CD14-positive monocyte (primary cell): ENCODE measurements at regions not wholly inside any gene's neighbourhood (a gene's known extent, or its start where the extent isn't known, plus 50 kb on each side); places are given as distances from the start of the nearest gene placed in this dataset. TPM values are rescaled to one million over a fixed set of nuclear protein-coding genes. Genes with fewer than 3 reads are reported as not detected.

Experiments used
- DNase-seq, 3 donors: peaks; one replicate each; pipeline ENCODE4 v3.0.0-alpha.2; 2011 to 2022
- H2AFZ ChIP-seq: 2 replicates; pipeline ENCODE4 v1.6.0; 2012; ENCODE audit warnings: mild to moderate bottlenecking, low read depth, low read length, inconsistent platforms; ENCODE audit not compliant: insufficient read depth, poor library complexity, severe bottlenecking
- H3K27ac ChIP-seq, 2 donors: 1 replicate in 1 of 2; 2 replicates in 1 of 2; pipeline ENCODE4 v1.5.1; 2012 to 2013; ENCODE audit warnings: low read length in 2 of 2, control low read depth in 1 of 2, inconsistent platforms in 1 of 2, low read depth in 1 of 2, mild to moderate bottlenecking in 1 of 2
- H3K27me3 ChIP-seq, 2 donors: one replicate each; pipeline versions ENCODE4 v1.6.0 to v1.6.1; 2011 to 2013; ENCODE audit warnings: low read length in 2 of 2; ENCODE audit not compliant: control insufficient read depth in 2 of 2, insufficient read depth in 2 of 2
- H3K36me3 ChIP-seq, 2 donors: replicated peaks in 1 of 2; 1 replicate in 1 of 2; 2 replicates in 1 of 2; pipeline versions ENCODE4 v1.5.1 to v1.6.1; 2012 to 2013; ENCODE audit warnings: low read length in 2 of 2, control low read depth in 1 of 2, inconsistent platforms in 1 of 2, mild to moderate bottlenecking in 1 of 2; ENCODE audit not compliant: insufficient read depth in 2 of 2, control insufficient read depth in 1 of 2
- H3K4me1 ChIP-seq, 2 donors: 1 replicate in 1 of 2; 2 replicates in 1 of 2; pipeline versions ENCODE4 v1.5.1 to v1.6.1; 2012 to 2013; ENCODE audit warnings: low read length in 2 of 2, control low read depth in 1 of 2, inconsistent platforms in 1 of 2, mild to moderate bottlenecking in 1 of 2, moderate library complexity in 1 of 2; ENCODE audit not compliant: insufficient read depth in 2 of 2, control insufficient read depth in 1 of 2
- H3K4me2 ChIP-seq: replicated peaks from 2 replicates; pipeline ENCODE3; 2012; ENCODE audit warnings: low read length, moderate library complexity, mild to moderate bottlenecking; ENCODE audit not compliant: poor library complexity, severe bottlenecking; ENCODE audit errors: extremely low read depth
- H3K4me3 ChIP-seq, 3 experiments: fragments of 200-600 bp in 1 of 3; sonication (generic) in 1 of 3; replicated peaks in 1 of 3; 1 replicate in 2 of 3; 2 replicates in 1 of 3; pipeline ENCODE4 v1.5.1; 2011 to 2013; ENCODE audit warnings: low read length in 3 of 3, mild to moderate bottlenecking in 3 of 3, control low read depth in 2 of 3, low read depth in 2 of 3, inconsistent platforms in 1 of 3, moderate library complexity in 1 of 3
- H3K79me2 ChIP-seq: 2 replicates; pipeline ENCODE4 v1.6.0; 2012; ENCODE audit warnings: mild to moderate bottlenecking, control low read depth, inconsistent platforms, low read length, moderate library complexity; ENCODE audit not compliant: insufficient read depth
- H3K9ac ChIP-seq: 2 replicates; pipeline ENCODE4 v1.6.0; 2017; ENCODE audit warnings: low read length, mild to moderate bottlenecking; ENCODE audit not compliant: insufficient read depth, poor library complexity, severe bottlenecking
- H3K9me3 ChIP-seq, 2 donors: replicated peaks in 1 of 2; 1 replicate in 1 of 2; 2 replicates in 1 of 2; pipeline versions ENCODE4 v1.5.1 to v1.6.1; 2012 to 2013; ENCODE audit warnings: low read length in 2 of 2, control low read depth in 1 of 2; ENCODE audit not compliant: control insufficient read depth in 1 of 2, insufficient read depth in 1 of 2
- H4K20me1 ChIP-seq: 2 replicates; pipeline ENCODE4 v1.6.0; 2012; ENCODE audit warnings: mild to moderate bottlenecking, low read length, control low read depth, moderate library complexity; ENCODE audit not compliant: insufficient read depth
- H3K27ac Mint-ChIP-seq, 7 donors: one replicate each; pipeline ENCODE4 v1.8.0; 2020; ENCODE audit warnings: mild to moderate bottlenecking in 7 of 7, mixed read lengths in 7 of 7, moderate library complexity in 6 of 7, inconsistent platforms in 2 of 7
- H3K27me3 Mint-ChIP-seq, 3 donors: one replicate each; pipeline ENCODE4 v1.8.0; 2021 to 2022; ENCODE audit warnings: low read depth in 3 of 3, mild to moderate bottlenecking in 3 of 3, mixed read lengths in 3 of 3, moderate library complexity in 3 of 3, inconsistent platforms in 1 of 3
- H3K36me3 Mint-ChIP-seq, 2 donors: one replicate each; pipeline ENCODE4 v1.8.0; 2020; ENCODE audit warnings: mixed read lengths in 2 of 2, inconsistent platforms in 1 of 2, mild to moderate bottlenecking in 1 of 2
- H3K4me1 Mint-ChIP-seq: one replicate; pipeline ENCODE4 v1.8.0; 2020; ENCODE audit warnings: mild to moderate bottlenecking, mixed read lengths
- H3K4me3 Mint-ChIP-seq, 2 donors: one replicate each; pipeline ENCODE4 v1.8.0; 2020; ENCODE audit warnings: mild to moderate bottlenecking in 2 of 2, mixed read lengths in 2 of 2, moderate library complexity in 1 of 2
- H3K9me3 Mint-ChIP-seq, 7 donors: one replicate each; pipeline ENCODE4 v1.8.0; 2020 to 2022; ENCODE audit warnings: mixed read lengths in 7 of 7, mild to moderate bottlenecking in 6 of 7, moderate library complexity in 6 of 7, inconsistent platforms in 2 of 7
- CTCF ChIP-seq: fragments of 200-600 bp; IDR thresholded peaks from one replicate; pipeline ENCODE4 v1.8.0; 2022; ENCODE audit warnings: antibody characterized with exemption, mild to moderate bottlenecking
- WGBS: methylation state at CpG from one replicate; pipeline ENCODE4 v1.1.5; 2013; ENCODE audit warnings: missing lambda C conversion rate; ENCODE audit not compliant: insufficient coverage; 5-methylcytosine and 5-hydroxymethylcytosine counted together
- intact Hi-C, 2 donors: fragments of 100-400 bp; cut with micrococcal nuclease; formaldehyde crosslinking; loops; one replicate each; pipeline versions ENCODE4 v1.15.0 to v1.15.1; 2023
- small RNA-seq: library from RNA; depleted of rRNA; stranded (forward); fragments of <200 nt; gene quantifications from one replicate; pipeline ENCODE3, GENCODE V24; 2012; ENCODE audit warnings: low read depth; ENCODE audit not compliant: insufficient read length

GRCh38 chr7:55623617-55624016 is 51.3 kb upstream of the VOPP1 start:
- no peaks in the 10 kb centered on the region for H3K4me1 Mint-ChIP-seq
- Histone ChIP-seq H3K4me1 (no peaks in the 10 kb centered on the region), H3K27me3 (no peaks in the 10 kb centered on the region), H3K9ac (no peak overlapping the region), H3K79me2 (no peaks in the 10 kb centered on the region), H3K4me3 (no peak overlapping the region), H3K9me3 (peaks cover 8 to 24% of the 10 kb centered on the region in 2 donors), H3K4me2 (no peak overlapping the region), H3K36me3 (no peaks in the 10 kb centered on the region), H4K20me1 (no peaks in the 10 kb centered on the region), H2AFZ (no peak overlapping the region), H3K27ac (no peak overlapping the region)
- no peak for TF ChIP-seq CTCF
- no peak overlapping the region for H3K27ac Mint-ChIP-seq
- H3K9me3 Mint-ChIP-seq, result peaks cover 3 to 32% (median 27%) of the 10 kb centered on the region in 7 donors
- no peaks in the 10 kb centered on the region for H3K36me3 Mint-ChIP-seq
- peaks cover 0 to 2% (median 2%) of the 10 kb centered on the region in 3 donors for H3K27me3 Mint-ChIP-seq
- DNase-seq, result no peak
- 96% methylated on average over 7 of the region's 8 CpGs for WGBS
- H3K4me3 Mint-ChIP-seq, result no peak overlapping the region
- intact Hi-C loops, result no loop called here

GRCh38 chr7:55622241-55622640 is 49.9 kb upstream of the VOPP1 start:
- H3K27ac Mint-ChIP-seq, result no peak overlapping the region
- Histone ChIP-seq H2AFZ (no peak overlapping the region), H3K4me1 (no peaks in the 10 kb centered on the region), H3K4me3 (no peak overlapping the region), H3K36me3 (no peaks in the 10 kb centered on the region), H3K4me2 (no peak overlapping the region), H3K9ac (no peak overlapping the region), H3K79me2 (no peaks in the 10 kb centered on the region), H3K27me3 (no peaks in the 10 kb centered on the region), H3K9me3 (peaks cover 11 to 24% of the 10 kb centered on the region in 2 donors), H3K27ac (no peak overlapping the region), H4K20me1 (no peaks in the 10 kb centered on the region)
- H3K4me1 Mint-ChIP-seq, result no peaks in the 10 kb centered on the region
- no peak for DNase-seq
- peaks cover 7 to 36% (median 26%) of the 10 kb centered on the region in 7 donors for H3K9me3 Mint-ChIP-seq
- intact Hi-C loops, result no loop called here
- peaks cover 0 to 2% (median 2%) of the 10 kb centered on the region in 3 donors for H3K27me3 Mint-ChIP-seq
- no peaks in the 10 kb centered on the region for H3K36me3 Mint-ChIP-seq
- 95% methylated on average over 5 of the region's 5 CpGs for WGBS
- no peak overlapping the region for H3K4me3 Mint-ChIP-seq
- no peak for TF ChIP-seq CTCF

Small RNAs in the stretch of these regions (small RNA-seq; reads per million reads assigned to genes)
- gene RNU6-389P (not detected), gene SUMO2P3 (not detected)
